ENCODE measurements at regions not wholly inside any gene's neighbourhood (a gene's known extent, or its start where the extent isn't known, plus 50 kb on each side); places are given as distances from the start of the nearest gene placed in this dataset.

GRCh38 chr12:127334365-127334764, 932.6 kb upstream of the TMEM132C start:
- no peak for DNase-seq (ENCODE audit: low read depth)
- no peak overlapping the region for H3K4me3 ChIP-seq (ENCODE audit: low read depth, low read length)
- TF ChIP-seq CTCF (conservative IDR thresholded peaks at IDR 0.05; ENCODE audit: low read depth, low read length), result no peak

GRCh38 chr12:127334912-127335644, 931.9 kb upstream of the TMEM132C start:
- DNase-seq (ENCODE audit: low read depth), result no peak
- no peak for TF ChIP-seq CTCF (conservative IDR thresholded peaks at IDR 0.05; ENCODE audit: low read depth, low read length)
- no peak overlapping the region for H3K4me3 ChIP-seq (ENCODE audit: low read depth, low read length)

GRCh38 chr12:127336416-127336815, 930.6 kb upstream of the TMEM132C start:
- no peak for TF ChIP-seq CTCF (conservative IDR thresholded peaks at IDR 0.05; ENCODE audit: low read depth, low read length)
- DNase-seq (ENCODE audit: low read depth), result no peak
- no peak overlapping the region for H3K4me3 ChIP-seq (ENCODE audit: low read depth, low read length)

GRCh38 chr12:127339065-127339464, 927.9 kb upstream of the TMEM132C start:
- H3K4me3 ChIP-seq (ENCODE audit: low read depth, low read length), result no peak overlapping the region
- DNase-seq (ENCODE audit: low read depth), result no peak
- no peak for TF ChIP-seq CTCF (conservative IDR thresholded peaks at IDR 0.05; ENCODE audit: low read depth, low read length)

- H3K4me3 ChIP-seq (ENCODE audit: low read depth, low read length), result no peak overlapping the region
- no peak for TF ChIP-seq CTCF (conservative IDR thresholded peaks at IDR 0.05; ENCODE audit: low read depth, low read length)
- no peak for DNase-seq (ENCODE audit: low read depth)
Observed at GRCh38 chr12:127340381-127340780, 926.6 kb upstream of the TMEM132C start.

- no peak for DNase-seq (ENCODE audit: low read depth)
- no peak for TF ChIP-seq CTCF (conservative IDR thresholded peaks at IDR 0.05; ENCODE audit: low read depth, low read length)
- no peak overlapping the region for H3K4me3 ChIP-seq (ENCODE audit: low read depth, low read length)
Observed at GRCh38 chr12:127342861-127343260, 924.1 kb upstream of the TMEM132C start.

- H3K4me3 ChIP-seq (ENCODE audit: low read depth, low read length), result no peak overlapping the region
- no peak for TF ChIP-seq CTCF (conservative IDR thresholded peaks at IDR 0.05; ENCODE audit: low read depth, low read length)
- no peak for DNase-seq (ENCODE audit: low read depth)
Observed at GRCh38 chr12:127343940-127344339, 923.0 kb upstream of the TMEM132C start.
